Cardiac fibroblast (primary cell): ENCODE measurements at regions not wholly inside any gene's neighbourhood (a gene's known extent, or its start where the extent isn't known, plus 50 kb on each side); places are given as distances from the start of the nearest gene placed in this dataset.
"Not testable (repeated sequence)": the region's sequence is repeated elsewhere in the genome, so short reads cannot be mapped to it uniquely, and the experiment has no call there.

Experiments
- DNase-seq, 2 donors: peaks; one replicate each; pipeline versions ENCODE4 v3.0.0 to v3.0.0-alpha.2; 2010; ENCODE audit warnings: low read depth in 2 of 2
- H3K4me3 ChIP-seq, 2 donors: replicated peaks in 1 of 2; 1 replicate in 1 of 2; 2 replicates in 1 of 2; pipeline ENCODE4 v1.5.1; 2011; ENCODE audit warnings: low read depth in 2 of 2, low read length in 2 of 2, mild to moderate bottlenecking in 2 of 2, moderate library complexity in 1 of 2
- CTCF ChIP-seq: IDR thresholded peaks from one replicate; pipeline ENCODE4 v1.5.1; 2011; ENCODE audit warnings: low read depth, mild to moderate bottlenecking, low read length, inconsistent platforms

- no peak for TF ChIP-seq CTCF
- peak; percentile 84 to 93 for DNase-seq
- H3K4me3 ChIP-seq: peak overlapping the region; percentile 3 to 18
Measured at GRCh38 chr10:47165711-47166404, 134.1 kb upstream of the GDF10 start.

GRCh38 chr10:47166405-47166777, 133.6 kb upstream of the GDF10 start:
- peak in 1 of 2 donors; percentile 26 for DNase-seq
- no peak for TF ChIP-seq CTCF
- H3K4me3 ChIP-seq: no peak overlapping the region

- DNase-seq: peak; percentile 39 to 64
- H3K4me3 ChIP-seq: not testable (repeated sequence)
Measured at GRCh38 chr10:47166808-47167581, 133.0 kb upstream of the GDF10 start.

GRCh38 chr10:47167591-47167990, 132.4 kb upstream of the GDF10 start:
- no peak overlapping the region for H3K4me3 ChIP-seq
- TF ChIP-seq CTCF: no peak
- no peak for DNase-seq

- peak in 1 of 2 donors; percentile 29 for DNase-seq
- TF ChIP-seq CTCF: no peak
- no peak overlapping the region for H3K4me3 ChIP-seq
Measured at GRCh38 chr10:47169581-47169980, 130.4 kb upstream of the GDF10 start.

- no peak overlapping the region for H3K4me3 ChIP-seq
- DNase-seq: peak in 1 of 2 donors; percentile 29
- TF ChIP-seq CTCF: no peak
Measured at GRCh38 chr10:47173929-47174442, 126.0 kb upstream of the GDF10 start.
